ENCODE measurements at regions not wholly inside any gene's neighbourhood (a gene's known extent, or its start where the extent isn't known, plus 50 kb on each side); places are given as distances from the start of the nearest gene placed in this dataset.
A peak's percentile ranks its signal among the peaks of the same experiment; 100 is the strongest.

GRCh38 chr6:12572896-12573827 is 143.4 kb upstream of the PHACTR1 start:
- no peaks in the 10 kb centered on the region for H3K4me1 ChIP-seq (ENCODE audit: insufficient read depth, low read length, severe bottlenecking)
- H3K27me3 ChIP-seq (ENCODE audit: insufficient read depth, low read length), result no peaks in the 10 kb centered on the region
- peak overlapping the region; percentile 50; the same call in 1 of the 2 replicates for H2AFZ ChIP-seq (ENCODE audit: low read length)
- no peaks in the 10 kb centered on the region for H3F3A ChIP-seq (ENCODE audit: insufficient read depth, low read length)
- no peaks in the 10 kb centered on the region for H3K9me2 ChIP-seq (ENCODE audit: low read depth, low read length)
- H3K27ac ChIP-seq (ENCODE audit: low read depth, low read length, poor library complexity, severe bottlenecking), result no peak overlapping the region
- no peak overlapping the region for H3K9ac ChIP-seq (ENCODE audit: low read length)
- H3K79me2 ChIP-seq (ENCODE audit: insufficient read depth, low read length), result no peaks in the 10 kb centered on the region
- H3K4me3 ChIP-seq (ENCODE audit: low read depth, low read length, poor library complexity, severe bottlenecking), result no peak overlapping the region
- TF ChIP-seq EZH2 (IDR thresholded peaks at IDR 0.05; ENCODE audit: borderline replicate concordance, low read length) (no peak), CTCF (IDR thresholded peaks at IDR 0.05; ENCODE audit: low read length) (no peak)
- H3K36me3 ChIP-seq (ENCODE audit: insufficient read depth, low read length), result no peaks in the 10 kb centered on the region
- H3K4me2 ChIP-seq (ENCODE audit: low read length), result no peak overlapping the region
- H4K20me1 ChIP-seq (ENCODE audit: insufficient read depth, low read length), result no peaks in the 10 kb centered on the region
- H3K9me3 ChIP-seq (ENCODE audit: low read length), result no peaks in the 10 kb centered on the region

- Histone ChIP-seq H3K36me3 (ENCODE audit: insufficient read depth, low read length) (no peaks in the 10 kb centered on the region), H3F3A (ENCODE audit: insufficient read depth, low read length) (no peaks in the 10 kb centered on the region), H3K9me3 (ENCODE audit: low read length) (no peaks in the 10 kb centered on the region), H3K27me3 (ENCODE audit: insufficient read depth, low read length) (no peaks in the 10 kb centered on the region), H3K27ac (ENCODE audit: low read depth, low read length, poor library complexity, severe bottlenecking) (no peak overlapping the region), H3K4me2 (ENCODE audit: low read length) (no peak overlapping the region), H3K9ac (ENCODE audit: low read length) (no peak overlapping the region), H3K79me2 (ENCODE audit: insufficient read depth, low read length) (no peaks in the 10 kb centered on the region), H3K4me3 (ENCODE audit: low read depth, low read length, poor library complexity, severe bottlenecking) (no peak overlapping the region), H3K9me2 (ENCODE audit: low read depth, low read length) (no peaks in the 10 kb centered on the region), H3K4me1 (ENCODE audit: insufficient read depth, low read length, severe bottlenecking) (no peaks in the 10 kb centered on the region), H4K20me1 (ENCODE audit: insufficient read depth, low read length) (no peaks in the 10 kb centered on the region), H2AFZ (ENCODE audit: low read length) (no peak overlapping the region)
- TF ChIP-seq CTCF (IDR thresholded peaks at IDR 0.05; ENCODE audit: low read length) (no peak), EZH2 (IDR thresholded peaks at IDR 0.05; ENCODE audit: borderline replicate concordance, low read length) (no peak)
Measured at GRCh38 chr6:12575961-12576360, 140.6 kb upstream of the PHACTR1 start.

- no peak overlapping the region for H2AFZ ChIP-seq (ENCODE audit: low read length)
- no peak for TF ChIP-seq CTCF (IDR thresholded peaks at IDR 0.05; ENCODE audit: low read length)
- TF ChIP-seq EZH2 (IDR thresholded peaks at IDR 0.05; ENCODE audit: borderline replicate concordance, low read length), result no peak
- no peaks in the 10 kb centered on the region for H3K79me2 ChIP-seq (ENCODE audit: insufficient read depth, low read length)
- H3K4me3 ChIP-seq (ENCODE audit: low read depth, low read length, poor library complexity, severe bottlenecking), result no peak overlapping the region
- no peak overlapping the region for H3K9ac ChIP-seq (ENCODE audit: low read length)
- no peaks in the 10 kb centered on the region for H3K4me1 ChIP-seq (ENCODE audit: insufficient read depth, low read length, severe bottlenecking)
- no peak overlapping the region for H3K27ac ChIP-seq (ENCODE audit: low read depth, low read length, poor library complexity, severe bottlenecking)
- no peaks in the 10 kb centered on the region for H3K27me3 ChIP-seq (ENCODE audit: insufficient read depth, low read length)
- no peaks in the 10 kb centered on the region for H3F3A ChIP-seq (ENCODE audit: insufficient read depth, low read length)
- H3K4me2 ChIP-seq (ENCODE audit: low read length), result no peak overlapping the region
- no peaks in the 10 kb centered on the region for H4K20me1 ChIP-seq (ENCODE audit: insufficient read depth, low read length)
- no peaks in the 10 kb centered on the region for H3K36me3 ChIP-seq (ENCODE audit: insufficient read depth, low read length)
- H3K9me2 ChIP-seq (ENCODE audit: low read depth, low read length), result no peaks in the 10 kb centered on the region
- H3K9me3 ChIP-seq (ENCODE audit: low read length), result no peaks in the 10 kb centered on the region
Measured at GRCh38 chr6:12576389-12576788, 140.2 kb upstream of the PHACTR1 start.
